DND-41 (cell line): ENCODE measurements at regions not wholly inside any gene's neighbourhood (a gene's known extent, or its start where the extent isn't known, plus 50 kb on each side); places are given as distances from the start of the nearest gene placed in this dataset.

Experiments
- EZH2 ChIP-seq: IDR thresholded peaks from 3 replicates; pipeline ENCODE4 v1.6.1; 2012; ENCODE audit warnings: borderline replicate concordance, low read depth, mild to moderate bottlenecking, moderate library complexity, low read length, inconsistent platforms; ENCODE audit not compliant: severe bottlenecking
- TF ChIP-seq, protein P1 (sequence below): IDR thresholded peaks from 2 replicates; pipeline ENCODE4 v1.5.1; 2012; ENCODE audit warnings: borderline replicate concordance, low read length, moderate library complexity, mild to moderate bottlenecking; ENCODE audit not compliant: poor library complexity, severe bottlenecking; ENCODE audit errors: extremely low read depth

DNA sequence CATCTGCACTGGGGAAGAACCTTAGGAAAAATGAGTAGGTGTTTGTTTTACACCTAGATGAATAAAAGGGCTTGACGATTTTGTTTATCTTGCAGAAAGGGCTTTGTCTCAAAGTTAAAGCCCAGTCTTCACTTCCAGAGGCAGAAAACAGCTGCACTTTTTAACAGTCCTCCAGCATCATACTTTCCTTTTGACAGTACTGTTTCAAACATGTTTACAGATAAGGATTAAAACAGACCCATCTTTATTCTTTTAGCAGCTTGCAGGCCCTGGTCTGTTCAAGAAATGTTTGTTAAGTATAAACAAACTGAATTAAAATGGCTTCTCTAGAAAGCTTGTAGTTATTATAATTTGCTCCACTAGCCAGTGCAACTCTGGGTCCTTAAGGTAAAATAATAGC, 374.2 kb downstream of the EPHA7 start:
- no peak for TF ChIP-seq EZH2
- TF ChIP-seq, protein P1, sequence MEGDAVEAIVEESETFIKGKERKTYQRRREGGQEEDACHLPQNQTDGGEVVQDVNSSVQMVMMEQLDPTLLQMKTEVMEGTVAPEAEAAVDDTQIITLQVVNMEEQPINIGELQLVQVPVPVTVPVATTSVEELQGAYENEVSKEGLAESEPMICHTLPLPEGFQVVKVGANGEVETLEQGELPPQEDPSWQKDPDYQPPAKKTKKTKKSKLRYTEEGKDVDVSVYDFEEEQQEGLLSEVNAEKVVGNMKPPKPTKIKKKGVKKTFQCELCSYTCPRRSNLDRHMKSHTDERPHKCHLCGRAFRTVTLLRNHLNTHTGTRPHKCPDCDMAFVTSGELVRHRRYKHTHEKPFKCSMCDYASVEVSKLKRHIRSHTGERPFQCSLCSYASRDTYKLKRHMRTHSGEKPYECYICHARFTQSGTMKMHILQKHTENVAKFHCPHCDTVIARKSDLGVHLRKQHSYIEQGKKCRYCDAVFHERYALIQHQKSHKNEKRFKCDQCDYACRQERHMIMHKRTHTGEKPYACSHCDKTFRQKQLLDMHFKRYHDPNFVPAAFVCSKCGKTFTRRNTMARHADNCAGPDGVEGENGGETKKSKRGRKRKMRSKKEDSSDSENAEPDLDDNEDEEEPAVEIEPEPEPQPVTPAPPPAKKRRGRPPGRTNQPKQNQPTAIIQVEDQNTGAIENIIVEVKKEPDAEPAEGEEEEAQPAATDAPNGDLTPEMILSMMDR, result no peak
